NB4 (cell line): ENCODE measurements at regions not wholly inside any gene's neighbourhood (a gene's known extent, or its start where the extent isn't known, plus 50 kb on each side); places are given as distances from the start of the nearest gene placed in this dataset.

Experiments used
- DNase-seq: peaks from one replicate; pipeline ENCODE4 v3.0.0; 2010; ENCODE audit warnings: low read depth
- H3K4me3 ChIP-seq: one replicate; pipeline ENCODE4 v1.5.1; 2011; ENCODE audit warnings: mild to moderate bottlenecking, low read depth, low read length, moderate library complexity
- CTCF ChIP-seq: IDR thresholded peaks from one replicate; pipeline ENCODE4 v1.5.1; 2012; ENCODE audit warnings: low read depth, low read length
- MAX ChIP-seq: IDR thresholded peaks from 2 replicates; pipeline ENCODE4 v1.6.1; 2011; ENCODE audit warnings: low read depth, low read length
- MYC ChIP-seq: IDR thresholded peaks from 2 replicates; pipeline ENCODE4 v1.6.1; 2011; ENCODE audit warnings: low read depth, low read length
- POLR2A ChIP-seq: IDR thresholded peaks from 2 replicates; pipeline ENCODE4 v1.6.1; 2011; ENCODE audit warnings: mild to moderate bottlenecking; ENCODE audit not compliant: insufficient read length; ENCODE audit errors: extremely low read depth

GRCh38 chr17:13338421-13338820 is 263.3 kb downstream of the HS3ST3A1 start:
- peak overlapping the region; percentile 33 for H3K4me3 ChIP-seq
- TF ChIP-seq MAX (no peak), CTCF (no peak), MYC (no peak)
- DNase-seq = no peak

GRCh38 chr17:13337864-13338371 is 263.8 kb downstream of the HS3ST3A1 start:
- peak; percentile 66 for DNase-seq
- TF ChIP-seq POLR2A (no peak), CTCF (peak; percentile 74)
- H3K4me3 ChIP-seq = peak overlapping the region; percentile 33

GRCh38 chr17:13337151-13337550 is 264.6 kb downstream of the HS3ST3A1 start:
- no peak for TF ChIP-seq CTCF
- TF ChIP-seq MYC = no peak
- TF ChIP-seq POLR2A = no peak
- no peak for TF ChIP-seq MAX
- DNase-seq = no peak
- H3K4me3 ChIP-seq = no peak overlapping the region

- DNase-seq = no peak
- H3K4me3 ChIP-seq = no peak overlapping the region
- no peak for TF ChIP-seq POLR2A
- TF ChIP-seq MAX = no peak
- TF ChIP-seq CTCF = no peak
- no peak for TF ChIP-seq MYC
Measured at GRCh38 chr17:13334374-13334773, 267.4 kb downstream of the HS3ST3A1 start.

GRCh38 chr17:13333661-13334060 is 268.1 kb downstream of the HS3ST3A1 start:
- no peak for DNase-seq
- no peak overlapping the region for H3K4me3 ChIP-seq
- TF ChIP-seq MYC (no peak), CTCF (no peak), POLR2A (no peak), MAX (no peak)

GRCh38 chr17:13332207-13332606 is 269.5 kb downstream of the HS3ST3A1 start:
- TF ChIP-seq POLR2A (no peak), MYC (no peak), CTCF (no peak), MAX (no peak)
- no peak for DNase-seq

More at GRCh38 chr17:13332207-13332606, 269.5 kb downstream of the HS3ST3A1 start:
- no peak overlapping the region for H3K4me3 ChIP-seq
